OCI-LY7 (cell line): ENCODE measurements at regions not wholly inside any gene's neighbourhood (a gene's known extent, or its start where the extent isn't known, plus 50 kb on each side); places are given as distances from the start of the nearest gene placed in this dataset.

Experiments
- BruUV-seq: library from RNA; stranded (reverse); fragments of 400-500 nt; replicated peaks from 2 replicates; lab custom pipeline; 2021; lab: Mats Ljungman, UMichigan
- CTCF ChIA-PET: fragments of 300-600 bp; sonication (Branson Sonifier 250); formaldehyde crosslinking; loops from one replicate; lab custom pipeline; 2022; ENCODE audit warnings: antibody characterized with exemption; ENCODE audit not compliant: unreplicated experiment; lab: Charles Lee
- POLR2A ChIA-PET: fragments of 300-600 bp; sonication (Branson Sonifier 250); formaldehyde crosslinking; loops from one replicate; lab custom pipeline; 2022; ENCODE audit warnings: antibody characterized with exemption; lab: Charles Lee
- DNase-seq: peaks from one replicate; pipeline ENCODE4 v3.0.0-alpha.2; 2015; ENCODE audit warnings: low spot score
- H2AFZ ChIP-seq: fragments of 200-600 bp; sonication (generic), shearing (Covaris generic); 2 replicates; pipeline ENCODE4 v1.6.1; 2014; ENCODE audit warnings: mild to moderate bottlenecking, antibody characterized with exemption, low read length, moderate library complexity
- H3K27ac ChIP-seq: fragments of 200-600 bp; sonication (generic); 2 replicates; pipeline ENCODE4 v1.5.1; 2014; ENCODE audit warnings: mixed run types, low read depth, mild to moderate bottlenecking, moderate library complexity, low read length, inconsistent platforms; ENCODE audit not compliant: poor library complexity, severe bottlenecking
- H3K36me3 ChIP-seq: fragments of 200-600 bp; sonication (generic); 2 replicates; pipeline ENCODE4 v1.6.1; 2014; ENCODE audit warnings: mild to moderate bottlenecking, antibody characterized with exemption, low read length, moderate library complexity, mixed read lengths; ENCODE audit not compliant: insufficient read depth
- H3K4me1 ChIP-seq: fragments of 200-600 bp; sonication (generic); 2 replicates; pipeline ENCODE4 v1.5.1; 2014; ENCODE audit warnings: mild to moderate bottlenecking, low read length; ENCODE audit not compliant: insufficient read depth, poor library complexity, severe bottlenecking
- H3K4me2 ChIP-seq: fragments of 200-600 bp; sonication (generic); 2 replicates; pipeline ENCODE4 v1.6.1; 2014; ENCODE audit warnings: mild to moderate bottlenecking, low read length
- H3K4me3 ChIP-seq: fragments of 200-600 bp; sonication (generic); 2 replicates; pipeline ENCODE4 v1.5.1; 2014; ENCODE audit warnings: mild to moderate bottlenecking, low read depth, low read length; ENCODE audit not compliant: poor library complexity, severe bottlenecking
- H3K79me2 ChIP-seq: fragments of 200-600 bp; sonication (generic); 2 replicates; pipeline ENCODE4 v1.6.1; 2016; ENCODE audit warnings: low read depth, mild to moderate bottlenecking, low read length, moderate library complexity, mixed read lengths; ENCODE audit not compliant: insufficient read depth
- H3K9me2 ChIP-seq: fragments of 200-600 bp; sonication (generic); 2 replicates; pipeline ENCODE4 v1.6.1; 2016; ENCODE audit warnings: mild to moderate bottlenecking, low read length, mixed read lengths; ENCODE audit not compliant: insufficient read depth
- H3K9me3 ChIP-seq: fragments of 200-600 bp; sonication (generic); 2 replicates; pipeline ENCODE4 v1.6.1; 2014; ENCODE audit warnings: mild to moderate bottlenecking, mixed run types, low read length, mixed read lengths
- H4K20me1 ChIP-seq: fragments of 200-600 bp; sonication (generic); 2 replicates; pipeline ENCODE4 v1.6.1; 2014; ENCODE audit warnings: mild to moderate bottlenecking, antibody characterized with exemption, low read length, moderate library complexity, mixed read lengths; ENCODE audit not compliant: insufficient read depth
- CTCF ChIP-seq: fragments of 200-600 bp; sonication (generic); conservative IDR thresholded peaks from 2 replicates; pipeline ENCODE4 v1.5.1; 2014; ENCODE audit warnings: mild to moderate bottlenecking, antibody characterized with exemption, low read length, moderate library complexity, mixed read lengths
- EZH2phosphoT487 ChIP-seq: fragments of 200-600 bp; sonication (generic); IDR thresholded peaks from 2 replicates; pipeline ENCODE4 v1.6.1; 2018; ENCODE audit warnings: low read depth, borderline replicate concordance, mild to moderate bottlenecking, mixed run types, antibody characterized with exemption, low read length, moderate library complexity, mixed read lengths
- intact Hi-C: fragments of 100-400 bp; cut with micrococcal nuclease; formaldehyde crosslinking; loops from one replicate; pipeline ENCODE4 v1.10.0; 2022; ENCODE audit not compliant: unreplicated experiment

DNA sequence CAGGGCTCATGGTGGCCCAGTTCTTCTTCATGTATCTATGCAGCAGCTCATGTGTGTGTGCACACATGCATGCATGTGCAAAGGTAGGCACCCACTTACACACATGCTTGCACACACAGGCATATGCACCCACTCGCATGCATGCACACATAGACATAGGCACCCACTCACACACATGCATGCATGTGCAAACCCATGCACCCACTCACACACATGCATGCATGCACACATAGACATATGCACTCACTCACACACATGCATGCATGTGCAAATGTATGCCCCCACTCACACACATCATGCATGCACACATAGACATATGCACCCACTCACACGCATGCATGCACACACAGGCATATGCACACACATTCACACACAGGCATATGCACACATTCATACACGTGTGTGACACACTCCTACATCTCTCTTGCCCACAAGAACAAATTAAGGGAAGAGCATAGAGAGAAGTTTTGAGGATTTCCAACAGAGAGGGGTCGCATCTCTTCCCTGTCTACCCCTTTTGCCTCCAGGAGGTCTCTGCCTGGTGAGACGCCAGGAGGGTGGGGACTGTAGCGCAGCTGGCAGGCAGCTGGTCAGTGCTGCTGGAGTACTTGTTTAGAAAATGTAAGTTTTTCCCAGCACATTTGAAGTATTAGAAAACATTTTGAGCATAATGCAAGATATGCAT lies 63.9 kb upstream of the ARHGEF7 start:
- Histone ChIP-seq H4K20me1 (no peaks in the 10 kb centered on the region), H3K27ac (no peak overlapping the region), H3K4me1 (no peaks in the 10 kb centered on the region), H2AFZ (no peak overlapping the region), H3K79me2 (no peaks in the 10 kb centered on the region), H3K4me3 (no peak overlapping the region), H3K9me2 (no peaks in the 10 kb centered on the region), H3K9me3 (no peaks in the 10 kb centered on the region), H3K4me2 (no peak overlapping the region), H3K36me3 (no peaks in the 10 kb centered on the region)
- POLR2A ChIA-PET, result no interaction called here
- CTCF ChIA-PET, result no interaction called here
- BruUV-seq, result no TSS peak
- no peak for TF ChIP-seq CTCF
- no peak for DNase-seq
- intact Hi-C loops, result no loop called here

- POLR2A ChIA-PET, result no interaction called here
- H3K36me3 ChIP-seq, result no peaks in the 10 kb centered on the region
- no TSS peak for BruUV-seq
- no peaks in the 10 kb centered on the region for H3K4me1 ChIP-seq
- no peak overlapping the region for H2AFZ ChIP-seq
- DNase-seq, result no peak
- no peak overlapping the region for H3K4me2 ChIP-seq
- H4K20me1 ChIP-seq, result no peaks in the 10 kb centered on the region
- no peak overlapping the region for H3K4me3 ChIP-seq
- no peak overlapping the region for H3K27ac ChIP-seq
- no peaks in the 10 kb centered on the region for H3K9me3 ChIP-seq
- CTCF ChIA-PET, result no interaction called here
- TF ChIP-seq CTCF (no peak), EZH2phosphoT487 (no peak)
- H3K79me2 ChIP-seq, result no peaks in the 10 kb centered on the region
- intact Hi-C loops, result no loop called here
- H3K9me2 ChIP-seq, result no peaks in the 10 kb centered on the region
These were observed 64.6 kb upstream of the ARHGEF7 start for GRCh38 chr13:111050539-111050879.

DNA sequence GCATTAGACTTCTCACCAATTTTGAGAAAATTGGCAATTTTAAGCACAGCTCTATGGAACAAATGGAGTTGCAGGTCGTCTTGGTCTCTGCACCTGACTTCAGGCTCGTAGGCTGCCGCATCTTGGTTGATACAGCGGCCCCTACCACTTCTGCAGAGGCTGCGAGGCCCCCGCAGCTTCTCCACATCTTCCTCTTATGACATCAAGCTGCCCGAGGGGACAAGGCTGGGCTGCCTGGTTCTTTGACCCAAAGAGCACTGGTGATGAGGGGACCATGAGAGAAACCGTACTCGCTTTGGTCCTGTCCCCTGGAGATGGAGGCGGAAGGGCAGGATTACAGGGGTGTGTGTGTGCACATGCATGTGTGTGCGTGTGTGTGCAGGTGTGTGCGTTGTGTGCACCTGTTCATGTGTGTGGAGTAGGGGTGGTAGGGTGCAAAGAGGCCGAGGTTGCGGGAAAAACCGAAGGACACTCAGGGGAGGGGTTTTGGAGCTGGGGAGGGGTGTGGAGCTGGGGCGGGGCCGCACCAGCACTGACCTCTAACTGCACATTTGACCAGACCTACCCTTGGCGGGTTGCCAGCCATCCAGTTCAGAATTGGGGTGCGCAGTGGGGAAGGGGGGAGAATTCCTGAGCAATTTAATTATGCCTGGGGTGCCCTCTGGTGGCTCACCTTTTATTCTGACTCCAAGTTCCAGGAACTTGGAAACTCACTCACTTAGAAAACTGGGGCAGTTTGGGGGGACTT lies 65.1 kb upstream of the ARHGEF7 start:
- no peak for DNase-seq
- Histone ChIP-seq H2AFZ (no peak overlapping the region), H3K36me3 (no peaks in the 10 kb centered on the region), H3K27ac (no peak overlapping the region), H3K4me2 (no peak overlapping the region), H3K9me2 (no peaks in the 10 kb centered on the region), H4K20me1 (no peaks in the 10 kb centered on the region), H3K4me3 (no peak overlapping the region), H3K79me2 (no peaks in the 10 kb centered on the region), H3K4me1 (no peaks in the 10 kb centered on the region), H3K9me3 (no peaks in the 10 kb centered on the region)
- ChIA-PET POLR2A (no interaction called here), CTCF (no interaction called here)
- BruUV-seq, result no TSS peak
- intact Hi-C loops, result no loop called here
- TF ChIP-seq EZH2phosphoT487 (no peak), CTCF (peak; percentile 59)
